ENCODE measurements at regions not wholly inside any gene's neighbourhood (a gene's known extent, or its start where the extent isn't known, plus 50 kb on each side); places are given as distances from the start of the nearest gene placed in this dataset.

DNA sequence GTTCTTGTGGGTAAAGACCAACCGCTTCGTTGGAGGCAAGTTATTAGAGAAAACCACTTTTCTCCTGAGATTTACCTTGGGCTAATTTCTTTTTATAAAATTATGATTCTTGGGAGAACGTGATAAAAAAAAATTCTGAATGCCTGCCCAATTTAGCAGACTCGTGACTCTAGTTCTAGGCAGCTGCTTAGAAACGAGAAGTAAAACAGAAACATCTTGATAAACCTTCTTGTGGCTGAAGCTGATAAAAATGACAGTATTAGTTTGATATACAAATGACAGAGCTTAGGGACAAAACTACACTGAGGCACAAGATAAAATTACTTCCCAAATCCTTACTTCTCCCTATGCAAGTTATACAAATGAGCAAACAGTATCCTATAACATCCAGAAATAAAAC lies 458.9 kb upstream of the TEX13C start:
- Histone ChIP-seq H2AK5ac (ENCODE audit: low read depth, low read length) (no peak overlapping the region), H3K23ac (ENCODE audit: insufficient read length) (no peak overlapping the region), H4K91ac (replicated peaks; ENCODE audit: insufficient read length, low read length) (no peak overlapping the region), H3K4me1 (replicated peaks in 1 of 4; ENCODE audit: control insufficient read depth in 3 of 4, insufficient read depth in 4 of 4, low read length in 3 of 4) (no peaks in the 10 kb centered on the region), H2BK12ac (ENCODE audit: low read depth, low read length) (no peak overlapping the region), H3K27me3 (replicated peaks in 1 of 4; ENCODE audit: control insufficient read depth in 3 of 4, extremely low read depth in 1 of 4, insufficient read depth in 3 of 4, low read length in 3 of 4) (no peaks in the 10 kb centered on the region), H3K9ac (replicated peaks in 1 of 4; ENCODE audit: extremely low read depth in 1 of 4, low read depth in 3 of 4, low read length in 3 of 4) (no peak overlapping the region), H4K20me1 (replicated peaks in 1 of 2; ENCODE audit: control insufficient read depth in 1 of 2, insufficient read depth in 2 of 2, low read length in 2 of 2) (no peaks in the 10 kb centered on the region), H3K36me3 (ENCODE audit: control insufficient read depth in 2 of 4, insufficient read depth in 4 of 4, low read length in 3 of 4) (no peaks in the 10 kb centered on the region), H2BK120ac (replicated peaks; ENCODE audit: low read depth, low read length) (no peak overlapping the region), H3K9me3 (ENCODE audit: insufficient read depth in 2 of 2, low read depth in 1 of 2, low read length in 1 of 2) (no peaks in the 10 kb centered on the region), H3K56ac (replicated peaks; ENCODE audit: insufficient read length, low read depth, low read length) (no peak overlapping the region), H4K5ac (ENCODE audit: insufficient read length, low read depth, low read length) (no peak overlapping the region), H3K4me3 (ENCODE audit: extremely low read depth in 1 of 4, insufficient read depth in 2 of 4, low read depth in 3 of 4, low read length in 4 of 4) (no peak overlapping the region), H2AFZ (ENCODE audit: low read length) (no peak overlapping the region), H3K79me1 (ENCODE audit: low read depth, low read length) (no peaks in the 10 kb centered on the region), H3K4ac (replicated peaks; ENCODE audit: insufficient read length, low read depth, low read length) (no peak overlapping the region), H3K27ac (ENCODE audit: low read depth, low read length) (no peak overlapping the region), H3K79me2 (ENCODE audit: control insufficient read depth in 1 of 2, insufficient read depth in 2 of 2, low read length in 2 of 2) (no peaks in the 10 kb centered on the region), H2BK15ac (ENCODE audit: low read length) (no peak overlapping the region), H2BK20ac (ENCODE audit: low read length) (no peak overlapping the region), H3K4me2 (ENCODE audit: insufficient read depth in 1 of 2, low read depth in 2 of 2, low read length in 2 of 2) (no peak overlapping the region), H3K23me2 (ENCODE audit: low read depth, low read length) (no peaks in the 10 kb centered on the region), H3K18ac (ENCODE audit: extremely low read depth, low read length) (no peak overlapping the region), H4K8ac (ENCODE audit: extremely low read depth, insufficient read depth, low read length) (no peak overlapping the region), H3K14ac (ENCODE audit: insufficient read length) (no peak overlapping the region), H2BK5ac (ENCODE audit: low read depth, low read length) (no peak overlapping the region)
- TF ChIP-seq YY1 (IDR thresholded peaks at IDR 0.05; ENCODE audit: low read depth, low read length) = no peak
- no peak for TF ChIP-seq MAFK (IDR thresholded peaks at IDR 0.05; ENCODE audit: low read depth, low read length)
- TF ChIP-seq SAP30 (IDR thresholded peaks at IDR 0.05; ENCODE audit: insufficient read depth, insufficient replicate concordance, low read length) = no peak
- no peak for TF ChIP-seq GABPA (IDR thresholded peaks at IDR 0.05; ENCODE audit: borderline replicate concordance, insufficient read depth, low read length)
- TF ChIP-seq CEBPB (IDR thresholded peaks at IDR 0.05; ENCODE audit: low read depth, low read length) = no peak
- TF ChIP-seq SRF (IDR thresholded peaks at IDR 0.05; ENCODE audit: low read depth, low read length) = no peak
- no peak for TF ChIP-seq POU5F1 (IDR thresholded peaks at IDR 0.05; ENCODE audit: low read depth, low read length)
- TF ChIP-seq NRF1 (IDR thresholded peaks at IDR 0.05; ENCODE audit: low read depth, low read length) = no peak
- TF ChIP-seq BRCA1 (IDR thresholded peaks at IDR 0.05; ENCODE audit: low read depth, low read length) = no peak
- TF ChIP-seq TCF12 (IDR thresholded peaks at IDR 0.05; ENCODE audit: low read depth, low read length) = no peak
- no peak for TF ChIP-seq CBX8 (IDR thresholded peaks at IDR 0.05; ENCODE audit: borderline replicate concordance, low read depth, low read length)
- TF ChIP-seq SP4 (IDR thresholded peaks at IDR 0.05; ENCODE audit: low read length) = no peak
- TF ChIP-seq CBX5 (IDR thresholded peaks at IDR 0.05; ENCODE audit: low read depth, low read length) = no peak
- WGBS, 2 experiments (ENCODE audit: extremely low coverage in 1 of 2, insufficient coverage in 1 of 2, insufficient read length in 1 of 2, insufficient replicate concordance in 2 of 2, low coverage in 1 of 2, low lambda C conversion rate in 2 of 2, missing lambda C conversion rate in 1 of 2) = 85% methylated on average over 5 of the region's 5 CpGs; no CpG with 5 or more reads in 1 of the 2 experiments
- POLR2A ChIA-PET (ENCODE audit: partially characterized antibody) = no interaction called here
- no peak for DNase-seq (ENCODE audit: low read depth in 1 of 2, low spot score in 2 of 2)
- CTCF ChIA-PET (ENCODE audit: partially characterized antibody) = no interaction called here
- no peak for FAIRE-seq

All from H1 (cell line).